Cardiac septum (tissue), 1 donor: ENCODE measurements at regions not wholly inside any gene's neighbourhood (a gene's known extent, or its start where the extent isn't known, plus 50 kb on each side); places are given as distances from the start of the nearest gene placed in this dataset.

Experiments used
- DNase-seq: peaks from one replicate; pipeline ENCODE4 v3.0.0-alpha.2; 2020; ENCODE audit warnings: low spot score
- intact Hi-C: fragments of 100-400 bp; cut with DNase I; formaldehyde crosslinking; loops from one replicate; pipeline ENCODE4 v1.14.0; 2022
- donor health status: DM: no; HTN: no; CAD: no.

DNA sequence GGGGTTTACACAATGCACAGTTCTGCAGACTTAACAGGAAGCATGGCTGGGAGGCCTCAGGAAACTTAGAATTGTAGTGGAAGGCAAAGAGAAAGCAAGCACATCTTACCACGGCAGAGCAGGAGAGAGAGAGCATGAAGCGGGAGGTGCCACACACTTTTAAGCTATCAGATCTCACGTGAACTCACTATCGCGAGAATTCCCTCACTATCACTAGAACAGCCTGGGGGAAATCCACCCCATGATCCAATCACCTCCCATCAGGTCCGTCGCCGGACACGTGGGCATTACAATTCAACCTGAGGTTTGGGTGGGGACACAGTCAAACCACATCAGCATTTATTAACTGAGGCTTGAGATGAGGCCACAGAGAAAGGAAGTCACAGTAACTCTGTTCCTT, 326.7 kb downstream of the C16orf95 start:
- intact Hi-C loops: no loop called here
- DNase-seq: no peak

DNA sequence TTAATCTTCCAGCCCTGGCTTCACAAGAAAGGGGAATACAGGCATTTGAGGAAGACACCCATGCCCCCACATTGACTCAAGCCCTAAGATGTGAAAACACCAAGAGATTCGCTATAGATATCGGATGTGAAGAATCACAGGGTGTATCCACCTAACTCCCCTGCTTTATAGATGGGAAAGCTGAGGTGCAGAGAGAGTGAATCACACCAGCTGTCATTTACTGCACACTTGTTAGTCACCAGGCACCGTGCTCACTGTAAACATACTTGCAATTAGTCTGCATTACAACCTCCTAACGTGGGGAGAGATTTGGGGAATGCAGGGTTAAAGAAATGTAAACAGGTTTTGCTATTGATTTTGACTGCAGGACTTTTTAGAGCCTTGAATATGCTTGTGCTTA, 325.5 kb downstream of the C16orf95 start:
- intact Hi-C loops: no loop called here
- DNase-seq: no peak

DNA sequence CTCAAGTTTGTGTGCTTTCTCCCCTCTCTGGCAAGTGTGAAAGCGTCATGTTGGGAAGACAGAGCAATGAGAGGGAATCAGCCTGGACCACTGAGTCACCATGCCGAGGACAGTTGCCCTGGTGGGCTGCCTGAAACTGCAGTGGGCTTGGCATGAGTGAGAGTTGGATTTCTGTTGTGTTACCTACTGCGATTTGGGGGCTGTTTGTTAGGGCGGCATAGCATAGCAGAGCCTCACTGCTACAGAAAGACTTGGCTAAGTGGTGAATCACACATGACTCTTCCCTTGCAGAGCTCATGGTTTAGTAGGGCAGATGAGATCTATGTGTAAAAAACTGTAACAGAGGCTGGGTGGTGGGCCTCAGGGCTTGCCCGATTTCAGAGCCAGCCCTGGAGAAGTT, 324.6 kb downstream of the C16orf95 start:
- no peak for DNase-seq
- intact Hi-C loops: no loop called here

DNA sequence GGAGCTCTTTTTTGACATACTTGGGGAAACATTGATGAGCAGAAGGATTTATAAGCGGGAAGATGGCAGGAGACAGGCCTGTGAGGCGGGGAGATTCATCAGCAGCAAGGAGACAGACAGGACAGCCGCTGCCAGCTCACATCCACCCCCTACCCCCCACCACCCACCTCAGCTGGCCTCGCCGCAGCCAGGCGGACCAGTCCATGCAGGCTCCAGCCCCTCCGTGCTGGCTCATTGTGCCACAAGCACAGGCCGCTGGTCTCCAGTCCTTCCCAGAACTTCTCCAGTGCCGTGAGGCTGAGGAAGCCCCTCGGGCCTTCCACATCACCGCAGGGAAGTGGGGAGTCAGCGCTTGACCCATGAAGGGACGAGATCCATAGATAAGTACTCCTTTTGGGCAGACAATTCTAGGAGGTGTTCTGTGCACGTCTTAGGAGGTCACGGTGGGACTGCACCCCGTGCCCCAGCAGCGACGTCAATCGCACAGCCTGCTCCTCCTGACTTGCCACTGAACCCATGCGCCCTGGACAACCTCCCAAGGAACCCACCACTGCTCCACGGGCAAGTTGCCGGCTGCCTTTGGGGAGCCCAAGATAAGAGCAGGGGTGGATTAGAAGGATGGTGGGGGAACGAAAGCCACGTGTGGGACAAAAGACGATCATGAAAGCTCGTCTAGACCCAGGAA, 323.6 kb downstream of the C16orf95 start:
- intact Hi-C loops: no loop called here
- no peak for DNase-seq

DNA sequence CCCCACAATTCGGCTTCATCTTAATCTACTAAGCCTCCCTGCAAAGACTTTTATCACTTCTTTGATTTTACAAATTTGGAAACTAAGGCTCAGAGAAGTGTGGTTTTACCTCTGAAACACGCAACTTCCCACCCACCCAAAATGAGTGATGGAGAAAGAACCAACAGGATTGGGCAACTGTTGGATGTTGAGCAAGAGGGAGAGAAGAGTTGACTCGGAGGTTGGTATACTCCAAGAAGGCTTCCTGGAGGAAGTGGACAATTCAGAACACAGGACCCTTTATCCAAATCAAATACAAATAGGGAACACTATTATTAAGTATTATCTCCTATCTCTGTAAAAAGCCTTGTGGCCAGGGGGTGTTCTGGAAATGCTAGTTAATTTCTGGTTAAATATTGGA, 323.0 kb downstream of the C16orf95 start:
- DNase-seq: no peak
- intact Hi-C loops: no loop called here

DNA sequence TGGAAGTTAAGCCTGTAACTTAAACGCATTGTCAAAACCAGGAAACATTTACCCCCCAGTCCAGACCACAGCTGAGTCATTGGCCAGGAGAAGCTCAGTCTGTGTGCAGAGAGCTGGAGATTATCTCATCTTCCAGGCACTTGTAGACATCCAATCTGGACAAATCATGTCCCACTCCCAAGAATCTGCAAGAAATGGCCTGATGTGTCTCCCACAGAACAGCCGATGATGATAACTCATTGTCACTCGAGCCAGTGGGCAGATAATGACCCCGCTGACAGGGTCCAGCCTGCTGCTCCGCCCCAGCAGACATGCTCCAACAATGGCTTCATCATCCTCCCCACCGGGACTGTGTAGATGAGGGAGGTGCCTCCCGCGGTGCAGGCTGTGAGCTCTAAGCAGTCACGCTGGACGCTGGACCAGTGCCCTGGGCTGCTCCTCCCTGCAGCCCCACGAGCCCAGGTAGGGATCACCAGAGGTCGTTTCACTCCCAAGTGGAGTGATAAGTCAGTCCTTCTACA, 322.5 kb downstream of the C16orf95 start:
- DNase-seq: no peak
- intact Hi-C loops: no loop called here

DNA sequence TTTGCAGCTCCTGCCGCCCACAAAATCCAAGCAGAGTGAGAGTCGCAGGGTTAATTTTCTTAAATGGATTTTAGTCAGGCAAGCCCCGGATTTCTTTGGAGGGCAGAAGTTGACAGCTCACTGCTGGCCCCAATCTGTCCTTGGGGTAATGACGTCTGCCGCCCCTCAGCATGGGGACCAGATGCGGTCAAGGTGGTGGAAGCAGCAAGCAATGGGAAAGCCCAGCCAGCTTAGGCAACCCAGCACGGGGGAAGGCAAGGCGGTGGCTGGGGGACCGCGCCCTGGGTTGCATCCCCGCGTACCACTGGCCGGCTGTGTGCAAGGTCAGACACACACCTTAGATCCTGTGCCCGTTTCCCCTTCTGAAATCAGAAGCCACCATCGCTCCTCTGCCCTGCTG, 321.7 kb downstream of the C16orf95 start:
- DNase-seq: no peak
- intact Hi-C loops: no loop called here

DNA sequence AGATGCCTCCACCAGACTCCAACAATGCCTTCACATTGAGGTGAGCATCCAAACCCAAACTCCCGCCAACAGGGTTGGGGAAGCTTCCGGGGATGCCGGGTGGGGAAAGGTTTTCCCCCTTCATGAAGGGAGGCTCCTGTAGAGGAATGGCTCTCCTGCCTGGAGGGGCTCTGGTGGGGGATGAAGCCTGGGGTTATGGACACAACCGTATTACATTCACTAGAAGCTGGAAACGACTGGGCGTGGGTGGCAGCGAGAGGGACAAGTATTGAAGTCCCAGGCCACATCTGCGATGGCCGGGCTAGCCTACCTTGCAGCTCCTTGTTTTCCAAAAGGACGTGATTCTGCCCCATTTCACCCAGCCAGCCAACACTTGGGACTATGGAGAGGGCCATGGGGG, 321.1 kb downstream of the C16orf95 start:
- no peak for DNase-seq
- intact Hi-C loops: no loop called here

DNA sequence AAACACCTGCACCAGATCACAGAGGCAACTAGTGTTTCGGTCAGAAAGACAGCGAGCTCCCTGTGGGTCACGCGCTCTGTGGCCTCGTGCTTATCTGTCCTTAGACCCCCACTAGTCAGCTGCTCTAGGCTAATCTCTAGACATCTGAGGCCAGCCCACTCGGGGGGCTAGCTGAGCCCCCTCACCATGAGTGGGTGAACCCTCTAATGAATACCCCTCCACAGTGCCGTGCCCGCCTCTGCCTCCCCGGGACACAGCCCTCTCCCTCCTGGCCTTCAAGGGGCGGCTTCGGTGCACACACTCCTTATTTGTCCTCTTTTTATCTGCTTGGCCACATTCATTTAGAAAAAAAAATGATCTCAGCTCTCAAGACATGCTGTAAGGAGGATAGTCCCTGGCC, 320.1 kb downstream of the C16orf95 start:
- intact Hi-C loops: no loop called here

DNA sequence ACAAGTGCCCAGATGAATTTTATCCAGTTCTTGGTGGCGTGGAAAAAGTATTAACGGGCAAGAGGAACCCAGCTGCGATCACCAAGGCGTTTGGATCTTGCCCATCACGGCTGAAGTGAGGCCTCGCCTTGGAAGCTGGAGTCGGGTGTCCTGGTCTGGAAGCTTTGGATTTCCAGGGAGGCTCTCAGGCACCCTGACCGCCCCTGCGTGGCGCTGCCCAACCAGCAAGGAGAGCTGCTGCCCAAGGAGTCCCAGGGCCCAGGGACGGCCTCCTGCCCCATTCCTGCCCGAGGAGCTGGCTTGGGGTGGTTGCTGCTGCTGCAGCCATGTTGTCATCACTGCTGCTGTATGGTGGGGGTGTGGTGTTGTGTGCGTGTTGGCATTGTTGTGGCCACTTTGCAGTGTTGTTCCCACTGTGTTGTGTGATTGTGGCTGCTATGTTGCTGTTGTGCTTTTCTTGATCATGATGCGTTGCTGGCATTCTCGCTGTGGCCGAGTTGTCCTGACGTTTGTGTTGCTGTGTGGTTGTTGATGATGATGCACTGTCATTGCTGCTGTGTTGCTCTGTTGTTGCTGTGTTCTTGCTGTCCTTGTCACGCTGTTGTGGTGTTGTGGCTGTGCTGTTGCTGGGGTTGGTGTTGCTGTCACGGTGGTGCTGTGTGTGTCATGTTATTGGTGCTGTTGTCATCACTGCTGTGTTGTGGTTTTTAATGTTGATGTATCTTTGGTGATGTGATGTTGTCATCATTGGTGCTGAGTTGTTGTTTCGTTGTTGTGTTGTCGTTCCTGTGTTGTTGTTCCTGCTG, 318.8 kb downstream of the C16orf95 start:
- intact Hi-C loops: no loop called here

More for the DNA sequence above, 320.1 kb downstream of the C16orf95 start:
- no peak for DNase-seq

DNA sequence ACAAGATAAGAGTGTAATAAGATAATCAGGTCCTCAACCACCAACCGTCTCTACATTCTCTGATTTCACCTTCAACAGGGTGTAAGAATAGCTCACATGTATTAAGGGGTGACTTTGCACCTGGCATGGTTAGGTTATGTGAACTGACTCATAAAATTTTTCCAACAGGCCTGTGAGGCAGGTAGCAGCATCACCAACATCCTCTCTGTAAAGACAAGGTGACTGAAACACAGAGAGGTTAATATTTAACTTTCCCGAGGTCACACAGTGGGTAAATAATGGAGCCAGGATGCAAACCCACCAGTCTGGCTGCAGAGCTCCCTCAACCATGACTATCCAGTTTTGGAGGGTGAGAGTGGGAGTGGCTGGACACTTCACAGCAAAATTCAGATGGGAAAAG, 317.2 kb downstream of the C16orf95 start:
- intact Hi-C loops: no loop called here
- no peak for DNase-seq

More for the DNA sequence above, 318.8 kb downstream of the C16orf95 start:
- DNase-seq: no peak

DNA sequence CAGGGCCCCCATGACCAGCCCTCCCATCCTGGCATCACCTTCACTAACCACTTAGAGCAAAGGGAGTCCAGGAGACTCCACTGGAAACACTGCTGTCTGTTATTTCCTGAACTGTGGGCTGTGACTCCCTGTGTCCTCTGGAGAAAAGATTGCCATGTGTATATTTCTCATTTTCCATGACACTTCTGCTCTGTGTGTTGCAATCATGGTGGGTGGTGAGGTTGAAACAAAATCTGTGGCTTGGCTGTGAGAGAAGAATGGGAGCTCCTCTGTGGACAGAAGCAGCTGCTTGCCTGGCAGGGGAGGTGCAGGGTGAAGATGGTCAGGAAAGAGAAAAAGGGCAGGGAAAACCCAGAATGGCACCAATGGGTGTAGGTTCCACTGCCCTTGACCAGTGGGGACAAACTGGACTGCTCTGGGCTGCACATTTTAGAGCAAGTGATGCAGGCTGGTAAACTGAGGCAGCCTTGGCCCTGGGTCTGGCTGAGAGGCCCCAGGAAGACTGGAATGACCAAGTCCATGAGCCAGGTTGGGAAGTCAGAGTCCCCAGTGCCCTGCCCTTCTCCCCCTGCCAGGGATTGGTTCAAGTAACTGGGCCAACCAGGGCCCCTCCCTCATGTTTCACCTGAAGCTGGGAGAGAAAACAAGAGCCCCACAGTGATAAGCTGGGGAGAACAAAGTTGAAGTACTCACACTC, 314.3 kb downstream of the C16orf95 start:
- no peak for DNase-seq
- intact Hi-C loops: no loop called here

DNA sequence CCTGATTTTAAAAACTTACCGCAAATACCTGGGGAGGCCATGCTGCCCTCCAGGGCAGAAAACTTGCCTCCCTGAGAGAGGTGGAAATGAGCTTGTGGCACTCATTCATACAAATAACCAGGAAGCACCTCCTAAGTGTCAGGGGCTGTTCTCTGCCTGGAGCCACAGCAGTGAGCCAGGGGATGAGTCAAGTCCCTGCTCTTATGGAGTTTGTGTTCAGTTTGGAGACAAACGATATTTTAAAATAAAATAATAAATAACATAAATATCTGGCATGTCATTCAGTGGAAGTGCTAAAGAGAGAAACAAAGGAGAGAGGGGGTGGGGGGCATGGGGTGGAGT, 313.8 kb downstream of the C16orf95 start:
- no peak for DNase-seq
- intact Hi-C loops: no loop called here

DNA sequence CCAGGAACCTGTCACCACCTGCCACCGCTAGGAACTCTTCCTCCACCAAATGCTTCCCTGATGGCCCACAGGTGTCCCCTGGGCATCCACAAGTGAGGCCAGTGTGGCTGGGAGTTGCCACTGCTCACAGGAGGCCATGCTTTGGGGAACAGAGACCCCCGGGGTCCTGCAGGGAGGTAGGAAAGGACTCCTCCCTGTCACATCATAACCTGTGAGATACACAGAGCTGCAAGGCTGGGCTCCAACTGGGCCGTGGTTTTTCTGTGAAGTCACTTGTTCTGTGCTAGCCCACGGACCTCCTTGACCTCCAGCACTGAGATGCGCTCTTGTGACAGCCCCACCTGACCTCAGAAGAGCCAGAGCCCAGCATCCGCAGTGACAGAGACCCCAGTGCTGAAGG, 311.2 kb downstream of the C16orf95 start:
- DNase-seq: no peak
- intact Hi-C loops: no loop called here

DNA sequence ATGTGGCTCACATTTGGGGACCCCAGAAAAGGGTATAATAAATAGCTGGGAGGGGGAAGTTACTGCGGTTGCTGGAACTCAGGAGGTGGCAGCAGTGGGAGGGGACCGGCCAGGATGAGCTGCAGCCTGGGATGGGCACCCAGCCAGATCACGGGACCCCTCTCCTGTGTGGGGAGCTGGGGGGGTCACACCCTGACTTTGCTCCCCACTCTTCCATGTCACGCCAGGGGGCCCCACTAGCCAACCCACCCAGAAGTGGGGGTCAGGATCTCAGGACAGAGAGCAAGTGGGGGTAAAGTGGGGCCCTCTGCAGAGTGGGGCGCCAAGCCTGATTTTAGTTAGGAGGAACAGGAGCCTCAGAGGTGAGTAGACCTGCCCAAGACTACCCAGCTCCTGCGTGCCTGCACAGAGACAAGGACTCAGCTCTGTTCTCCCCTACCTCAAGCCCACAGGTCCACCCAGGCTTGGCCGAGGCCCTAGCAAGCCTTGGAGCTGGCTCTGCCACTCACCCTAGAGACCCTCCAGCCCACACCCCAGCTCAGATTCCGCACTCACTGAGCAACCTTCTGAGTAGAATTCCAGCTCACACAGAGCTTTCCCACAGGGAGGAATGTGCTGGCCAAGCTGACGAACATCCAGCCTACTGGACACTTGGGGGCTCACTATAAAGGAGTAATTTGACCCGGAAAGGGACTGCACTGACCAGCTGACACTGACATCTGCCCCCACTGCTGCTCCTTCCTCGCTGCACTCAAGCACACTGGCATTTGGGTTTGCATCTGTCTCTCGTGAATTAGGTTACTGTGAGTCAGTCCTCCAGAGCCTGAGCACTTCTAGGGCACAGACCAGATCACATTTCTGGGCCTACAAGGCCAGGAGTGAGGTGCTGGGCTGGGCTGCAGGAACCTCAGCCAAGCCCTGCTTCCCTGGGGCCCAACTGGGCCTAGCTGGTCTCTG, 310.1 kb downstream of the C16orf95 start:
- intact Hi-C loops: no loop called here
- no peak for DNase-seq

DNA sequence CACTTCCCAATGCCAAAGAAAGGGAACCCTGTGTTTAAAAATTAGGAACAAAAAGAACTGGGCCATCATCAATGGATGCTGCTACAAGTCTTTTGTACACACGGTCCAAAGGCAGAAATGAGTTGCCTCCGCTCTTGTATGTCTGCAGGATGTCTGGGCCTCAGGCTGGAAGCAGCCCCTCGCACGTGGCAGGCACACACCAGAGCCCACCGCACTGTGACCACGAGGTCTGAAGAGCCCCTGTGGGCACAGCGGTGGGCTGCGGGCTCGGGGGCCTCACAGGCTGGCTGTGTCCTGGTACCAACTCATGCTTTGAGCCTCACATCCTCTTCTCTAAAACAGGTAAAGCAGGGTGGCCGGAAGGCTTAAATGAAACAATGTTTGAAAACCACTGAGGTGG, 309.3 kb downstream of the C16orf95 start:
- no peak for DNase-seq
- intact Hi-C loops: no loop called here

DNA sequence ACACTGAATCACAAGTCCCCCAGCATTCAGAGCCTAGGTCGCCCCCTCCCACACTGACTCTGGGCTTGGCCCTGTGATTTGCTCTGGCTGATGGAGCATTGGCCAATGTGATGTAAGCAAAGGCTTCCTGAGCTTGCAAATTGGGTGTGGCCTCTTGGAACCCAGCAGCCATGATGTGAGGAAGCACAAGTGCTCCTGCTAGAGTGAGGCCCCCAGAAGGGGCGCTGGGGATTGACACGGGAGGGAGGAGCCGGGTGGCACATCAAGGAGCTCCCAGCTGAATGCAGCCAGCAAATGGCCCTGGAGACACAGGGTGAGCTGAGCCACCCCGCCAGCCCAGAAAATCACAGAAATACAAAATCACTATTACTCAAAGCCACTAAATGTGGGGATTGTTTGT, 308.5 kb downstream of the C16orf95 start:
- intact Hi-C loops: no loop called here
- DNase-seq: no peak

DNA sequence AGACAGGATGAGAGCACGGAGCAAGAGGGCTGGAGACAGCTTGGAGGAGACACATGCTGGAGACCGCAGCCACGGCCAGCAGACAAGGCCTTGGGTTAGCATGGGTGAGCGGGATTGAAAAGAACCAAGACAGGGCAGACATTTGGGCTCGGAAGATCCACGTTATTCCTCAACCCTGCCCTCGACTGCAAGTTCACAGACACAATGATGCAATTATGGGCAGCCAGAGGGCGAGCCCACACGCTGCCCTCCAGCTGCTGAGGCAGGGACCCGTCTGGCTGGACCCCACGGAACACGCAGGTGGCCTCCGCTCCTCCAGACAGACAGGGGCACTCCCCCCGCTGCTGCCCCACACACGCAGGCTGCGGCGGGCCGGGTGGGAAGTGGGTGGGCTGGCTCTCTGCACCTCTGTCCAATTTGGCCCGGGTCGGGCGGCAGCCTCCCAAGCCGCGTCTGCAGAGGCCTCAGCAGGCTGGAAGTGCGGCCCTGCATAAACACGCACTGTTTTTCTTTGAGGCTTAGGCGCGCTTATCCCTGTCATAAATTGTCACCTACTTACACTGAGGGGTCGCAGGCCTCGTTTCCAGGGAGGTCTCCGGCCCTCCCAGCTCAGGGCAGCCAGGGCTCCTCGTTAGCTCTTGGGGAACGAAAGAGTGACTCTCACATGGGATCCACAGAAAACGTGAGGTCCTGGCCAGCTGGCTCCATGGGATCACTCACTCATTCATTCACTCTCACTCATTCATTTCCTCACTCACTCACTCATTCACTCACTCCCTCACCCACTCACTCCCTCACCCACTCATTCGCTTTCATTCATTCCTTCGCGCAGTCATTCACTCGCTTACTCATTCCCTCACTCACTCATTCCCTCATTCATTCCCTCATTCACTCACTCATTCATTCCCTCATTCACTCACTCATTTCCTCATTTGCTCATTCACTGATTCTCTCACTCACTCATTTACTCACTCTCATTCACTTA, 303.9 kb downstream of the C16orf95 start:
- DNase-seq: no peak
- intact Hi-C loops: no loop called here
